H54 (cell line): ENCODE measurements at regions not wholly inside any gene's neighbourhood (a gene's known extent, or its start where the extent isn't known, plus 50 kb on each side); places are given as distances from the start of the nearest gene placed in this dataset.

Source experiments
- DNase-seq: peaks from one replicate; pipeline ENCODE4 v3.0.0; 2011; ENCODE audit warnings: low spot score, mixed read lengths; ENCODE audit not compliant: insufficient read length
- FAIRE-seq: peaks from 3 replicates; lab custom pipeline; 2011; peaks lifted over from hg19 to GRCh38; lab: Jason Lieb, UNC
- POLR2A ChIP-seq: IDR thresholded peaks from 2 replicates; pipeline ENCODE4 v1.6.1; 2011; ENCODE audit warnings: low read depth, mild to moderate bottlenecking, low read length

DNA sequence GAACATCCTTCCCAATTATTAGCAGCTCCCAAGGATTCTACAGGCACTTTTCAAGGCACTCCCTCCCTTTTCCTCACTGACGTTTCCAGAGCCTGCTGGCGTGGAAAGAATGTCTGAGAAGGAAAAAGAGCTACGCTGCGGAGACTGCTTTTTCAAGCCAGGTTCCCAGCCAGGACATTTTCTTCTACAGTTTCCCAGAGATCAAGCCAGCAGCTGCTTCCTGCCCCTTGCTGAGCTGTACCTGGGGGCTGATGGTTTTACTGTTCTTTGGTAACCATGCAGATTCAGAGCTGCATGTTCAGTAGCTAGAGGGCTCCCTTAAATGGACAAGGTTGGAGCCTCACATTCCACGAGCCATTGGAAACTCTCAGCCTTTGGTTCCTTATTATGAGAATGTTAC is 133.4 kb downstream of the EVX1 start:
- no peak for TF ChIP-seq POLR2A
- FAIRE-seq = no peak
- no peak for DNase-seq

GRCh38 chr7:27377988-27378387 is 135.4 kb downstream of the EVX1 start:
- FAIRE-seq (no peak), DNase-seq (no peak)

GRCh38 chr7:27382307-27382706 is 139.7 kb downstream of the EVX1 start:
- no peak for FAIRE-seq
- TF ChIP-seq POLR2A = no peak
- DNase-seq = no peak

More at GRCh38 chr7:27377988-27378387, 135.4 kb downstream of the EVX1 start:
- no peak for TF ChIP-seq POLR2A

DNA sequence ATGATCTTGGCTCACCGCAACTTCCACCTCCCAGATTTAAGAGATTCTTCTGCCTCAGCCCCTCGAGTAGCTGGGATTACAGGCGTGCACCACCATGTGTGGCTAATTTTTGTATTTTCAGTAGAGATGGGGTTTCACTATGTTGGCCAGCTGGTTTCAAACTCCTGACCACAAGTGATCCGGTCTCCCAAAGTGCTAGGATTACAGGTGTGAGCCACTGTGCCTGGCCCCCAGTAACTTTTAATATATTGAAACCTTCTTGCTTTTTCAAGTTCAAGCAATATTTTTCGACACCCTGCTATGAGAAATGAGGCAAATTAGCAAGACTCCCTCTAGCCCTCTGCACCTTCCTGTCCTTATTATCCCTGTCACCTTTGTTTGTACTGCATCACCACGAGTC is 144.0 kb downstream of the EVX1 start:
- DNase-seq (no peak), FAIRE-seq (no peak)
- no peak for TF ChIP-seq POLR2A

DNA sequence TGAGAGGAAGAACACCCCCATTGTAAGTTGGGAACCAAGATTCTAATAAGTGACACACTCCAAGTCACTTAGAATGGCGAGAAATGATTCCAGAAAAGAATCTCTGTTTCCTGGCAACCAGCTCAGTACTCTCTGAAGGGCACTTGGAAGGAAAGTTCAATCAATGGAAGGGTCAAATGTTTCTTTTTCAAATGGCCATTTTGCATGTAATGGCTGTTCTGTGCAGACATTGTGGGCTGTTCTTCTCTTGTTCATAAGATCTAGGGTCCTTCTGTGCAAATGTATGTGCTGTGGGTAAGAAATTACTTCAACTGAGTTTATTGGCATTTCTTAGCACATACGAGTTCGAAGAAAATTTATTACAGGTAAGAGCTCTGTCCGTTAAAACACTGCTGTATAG is 145.3 kb downstream of the EVX1 start:
- FAIRE-seq (no peak), DNase-seq (no peak)
- TF ChIP-seq POLR2A = no peak

DNA sequence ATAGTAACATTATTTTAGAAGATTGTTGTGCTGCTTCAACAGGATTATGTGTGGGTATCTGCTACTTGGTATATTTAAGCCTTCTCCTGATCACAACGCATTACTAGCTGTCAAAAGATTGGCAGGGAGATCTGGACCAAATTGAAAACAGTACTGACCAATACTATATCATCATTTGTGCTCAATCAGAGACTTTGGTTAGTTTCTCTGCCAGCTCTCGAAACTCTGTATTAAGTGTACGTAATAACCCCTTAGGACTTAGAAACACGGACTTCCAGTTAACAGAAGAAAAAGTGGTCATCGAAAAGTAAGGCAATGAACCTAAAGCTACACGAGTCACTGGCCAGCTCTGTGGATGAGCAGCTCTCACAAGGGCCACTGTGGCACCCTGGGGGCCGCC is 146.0 kb downstream of the EVX1 start:
- DNase-seq (no peak), FAIRE-seq (peak; percentile 50)
- no peak for TF ChIP-seq POLR2A

GRCh38 chr7:27389496-27389895 is 146.9 kb downstream of the EVX1 start:
- FAIRE-seq (no peak), DNase-seq (no peak)
- no peak for TF ChIP-seq POLR2A

GRCh38 chr7:27392477-27392876 is 149.9 kb downstream of the EVX1 start:
- DNase-seq = no peak
- no peak for TF ChIP-seq POLR2A
- FAIRE-seq = no peak

- no peak for DNase-seq
- TF ChIP-seq POLR2A = no peak
- FAIRE-seq = no peak
Observed at GRCh38 chr7:27394871-27395270, 152.3 kb downstream of the EVX1 start.

- DNase-seq = no peak
- no peak for FAIRE-seq
- TF ChIP-seq POLR2A = no peak
Observed at GRCh38 chr7:27395626-27396025, 153.0 kb downstream of the EVX1 start.

- no peak for DNase-seq
- FAIRE-seq = no peak
- no peak for TF ChIP-seq POLR2A
Observed at GRCh38 chr7:27397503-27397902, 154.9 kb downstream of the EVX1 start.

- DNase-seq = no peak
- no peak for FAIRE-seq
- no peak for TF ChIP-seq POLR2A
Observed at GRCh38 chr7:27398851-27399250, 156.2 kb downstream of the EVX1 start.

DNA sequence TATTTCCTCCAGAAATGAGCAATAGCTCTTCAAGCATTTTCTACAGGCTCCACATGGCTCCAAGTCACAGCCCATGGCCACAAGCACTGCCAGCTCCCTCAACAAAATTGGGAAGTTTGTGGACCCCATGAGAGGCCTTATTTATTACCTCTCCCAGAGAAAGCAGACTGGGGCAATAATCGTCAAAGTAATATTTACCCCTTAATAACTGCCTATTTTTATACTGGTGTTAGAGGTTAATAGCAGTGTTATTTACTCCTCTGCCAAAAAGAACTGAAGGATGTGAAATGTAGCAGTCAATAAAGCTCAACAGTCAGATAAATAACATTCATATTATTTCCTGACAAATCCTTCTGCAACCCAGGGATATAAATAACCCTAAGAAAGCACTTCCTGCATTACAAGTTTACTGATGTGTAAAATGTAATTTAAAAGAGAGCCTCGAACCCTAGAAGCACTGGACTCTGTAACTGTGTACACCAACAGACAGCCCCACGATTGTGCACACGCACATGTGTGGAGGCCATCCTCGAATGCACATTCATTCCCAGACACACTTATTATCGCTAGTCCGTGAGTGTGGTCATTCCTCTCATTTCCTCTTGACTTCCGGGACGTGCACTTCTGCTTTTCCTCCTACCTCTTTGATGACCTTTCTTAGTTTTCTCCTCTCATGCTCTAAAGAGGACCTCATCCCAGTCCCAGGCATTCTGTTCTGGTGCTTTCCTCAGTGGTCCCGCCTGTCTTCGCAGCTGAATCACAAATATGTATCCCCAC is 157.4 kb downstream of the EVX1 start:
- FAIRE-seq (no peak), DNase-seq (no peak)
- TF ChIP-seq POLR2A = no peak

DNA sequence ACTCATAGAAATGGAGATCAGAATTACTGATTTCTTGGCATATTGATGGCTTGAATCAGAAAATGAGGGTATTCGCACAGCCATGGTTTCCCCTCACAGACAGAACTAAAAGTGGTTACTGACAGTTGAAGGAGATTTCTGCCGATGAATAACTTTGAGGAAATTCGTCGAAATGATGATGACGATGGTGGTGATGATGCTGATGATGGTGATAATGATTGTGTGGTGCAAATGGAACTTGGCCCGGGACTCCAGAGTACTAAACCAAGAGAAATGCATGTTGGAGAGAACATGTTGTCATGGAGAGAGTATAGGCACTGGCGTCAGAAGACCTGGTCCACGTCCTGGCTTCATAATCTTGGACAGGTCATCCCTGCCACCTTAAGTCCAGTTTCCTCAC is 163.2 kb downstream of the EVX1 start:
- FAIRE-seq = no peak
- DNase-seq = no peak
- TF ChIP-seq POLR2A = no peak

- DNase-seq (no peak), FAIRE-seq (no peak)
- no peak for TF ChIP-seq POLR2A
Observed at GRCh38 chr7:27409311-27409710, 166.7 kb downstream of the EVX1 start.
